Activated naive CD4-positive, alpha-beta T cell treated with anti-CD3 and anti-CD28 coated beads, Interleukin-2, amount 10 ng/mL, durations not matched to agents 7 days and 5 days (primary cell): ENCODE measurements at regions not wholly inside any gene's neighbourhood (a gene's known extent, or its start where the extent isn't known, plus 50 kb on each side); places are given as distances from the start of the nearest gene placed in this dataset.
"Not testable (repeated sequence)": the region's sequence is repeated elsewhere in the genome, so short reads cannot be mapped to it uniquely, and the experiment has no call there.

ENCODE experiments used
- CTCF ChIA-PET: fragments of 350-600 bp; sonication (Branson Sonifier 250); formaldehyde crosslinking; loops from one replicate; lab custom pipeline; 2021; ENCODE audit warnings: antibody characterized with exemption; lab: Charles Lee
- DNase-seq: peaks from one replicate; pipeline ENCODE4 v3.0.0-alpha.2; 2020
- H3K27ac Mint-ChIP-seq: one replicate; pipeline ENCODE4 v1.8.0; 2021; ENCODE audit warnings: mild to moderate bottlenecking, moderate library complexity, mixed read lengths
- H3K27me3 Mint-ChIP-seq: one replicate; pipeline ENCODE4 v1.8.0; 2021; ENCODE audit warnings: mild to moderate bottlenecking, mixed read lengths
- H3K36me3 Mint-ChIP-seq: one replicate; pipeline ENCODE4 v1.8.0; 2021; ENCODE audit warnings: mixed read lengths
- H3K4me1 Mint-ChIP-seq: one replicate; pipeline ENCODE4 v1.8.0; 2021; ENCODE audit warnings: mixed read lengths
- H3K4me3 Mint-ChIP-seq: one replicate; pipeline ENCODE4 v1.8.0; 2021; ENCODE audit warnings: mild to moderate bottlenecking, moderate library complexity, mixed read lengths
- H3K9me3 Mint-ChIP-seq: one replicate; pipeline ENCODE4 v1.8.0; 2021; ENCODE audit warnings: mixed read lengths

DNA sequence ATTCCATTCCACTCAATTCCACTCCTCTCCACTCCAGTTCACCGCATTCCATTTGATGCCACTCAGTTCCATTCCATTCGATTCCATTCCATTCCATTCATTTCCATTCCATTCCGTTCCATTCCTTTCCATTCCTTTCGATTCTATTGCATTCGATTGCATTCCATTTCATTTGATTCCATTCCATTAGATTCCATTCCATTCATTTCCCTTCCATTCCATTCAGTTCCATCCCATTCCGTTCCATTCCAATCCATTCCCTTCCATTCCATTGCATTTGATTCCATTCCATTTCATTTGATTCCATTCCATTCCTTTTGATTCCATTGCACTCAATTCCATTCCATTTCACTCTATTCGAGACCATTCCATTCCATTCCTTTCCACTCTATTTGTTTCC, 2572.7 kb upstream of the TPTE start:
- peaks cover 100% of the 10 kb centered on the region for H3K9me3 Mint-ChIP-seq
- H3K4me3 Mint-ChIP-seq, H3K4me1 Mint-ChIP-seq, DNase-seq, CTCF ChIA-PET, H3K27me3 Mint-ChIP-seq, H3K27ac Mint-ChIP-seq: not testable (repeated sequence)
- H3K36me3 Mint-ChIP-seq, result peaks cover 71% of the 10 kb centered on the region

DNA sequence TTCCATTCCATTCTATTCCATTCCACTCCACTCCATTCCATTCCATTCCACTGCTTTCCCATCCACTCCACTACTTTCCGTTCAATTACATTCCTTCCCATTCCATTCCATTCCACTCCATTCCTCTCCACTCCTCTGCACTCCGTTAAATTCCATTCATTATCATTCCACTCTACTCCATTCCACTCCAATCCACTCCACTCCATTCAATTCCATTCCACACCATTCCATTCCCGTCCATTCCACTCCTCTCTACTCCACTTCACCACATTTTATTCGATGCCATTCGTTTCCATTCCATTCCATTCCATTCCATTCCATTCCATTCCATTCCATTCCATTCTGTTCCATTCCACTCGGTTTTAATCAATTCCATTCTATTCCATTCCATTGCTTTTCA, 2571.5 kb upstream of the TPTE start:
- H3K9me3 Mint-ChIP-seq, result peaks cover 100% of the 10 kb centered on the region
- H3K4me3 Mint-ChIP-seq, DNase-seq, H3K27me3 Mint-ChIP-seq, CTCF ChIA-PET, H3K27ac Mint-ChIP-seq, H3K4me1 Mint-ChIP-seq: not testable (repeated sequence)
- H3K36me3 Mint-ChIP-seq, result peaks cover 72% of the 10 kb centered on the region

DNA sequence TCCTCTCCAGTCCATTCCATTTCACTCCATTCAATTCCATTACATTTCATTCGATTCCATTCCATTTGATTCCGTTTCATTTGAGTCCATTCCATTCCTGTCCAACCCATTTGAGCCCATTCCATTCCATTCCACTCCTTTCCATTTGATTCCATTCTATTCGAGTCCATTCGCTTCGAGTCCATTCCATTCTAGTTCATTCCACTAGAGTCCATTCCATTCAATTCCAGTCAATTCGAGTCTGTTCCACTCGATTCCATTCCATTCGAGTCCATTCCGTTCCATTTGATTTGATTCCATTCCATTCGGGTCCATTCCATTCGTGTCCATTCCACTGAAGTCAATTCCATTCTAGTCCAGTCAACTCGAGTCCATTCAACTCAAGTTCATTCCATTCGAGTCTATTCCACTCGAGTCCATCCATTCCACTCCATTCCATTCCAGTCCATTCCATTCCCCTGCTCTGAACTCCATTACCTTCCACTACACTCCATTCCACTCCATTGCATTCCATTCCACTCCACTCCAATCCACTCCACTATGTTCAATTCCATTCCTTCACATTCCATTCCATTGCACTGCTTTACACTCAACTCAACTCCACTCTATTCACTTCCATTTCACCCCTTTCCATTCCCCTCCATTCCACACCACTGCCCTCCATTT, 2569.4 kb upstream of the TPTE start:
- Mint-ChIP-seq H3K9me3 (peaks cover 100% of the 10 kb centered on the region), H3K4me1 (no peaks in the 10 kb centered on the region), H3K27me3 (no peaks in the 10 kb centered on the region), H3K27ac (no peak overlapping the region), H3K36me3 (peaks cover 61% of the 10 kb centered on the region), H3K4me3 (no peak overlapping the region)
- CTCF ChIA-PET, result no interaction called here
- no peak for DNase-seq

DNA sequence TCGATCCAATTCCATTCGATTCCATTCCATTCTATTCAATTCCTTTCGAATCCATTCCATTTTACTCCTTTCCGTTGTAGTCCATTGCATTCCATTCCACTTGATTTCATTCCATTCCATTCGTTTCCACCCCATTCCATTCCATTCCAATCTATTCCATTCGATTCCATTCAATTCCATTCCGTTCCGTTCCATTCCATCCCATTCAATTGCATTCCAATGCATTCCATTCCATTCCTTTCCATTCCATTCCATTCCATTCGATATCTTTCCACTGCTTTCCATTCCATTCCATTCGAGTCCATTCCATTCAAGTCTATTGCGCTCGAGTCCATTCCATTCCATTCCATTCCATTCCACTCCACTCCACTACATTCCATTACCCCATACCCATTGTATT, 2568.7 kb upstream of the TPTE start:
- H3K27me3 Mint-ChIP-seq, result no peaks in the 10 kb centered on the region
- DNase-seq, result no peak
- no peak overlapping the region for H3K4me3 Mint-ChIP-seq
- H3K27ac Mint-ChIP-seq, result no peak overlapping the region
- peaks cover 55% of the 10 kb centered on the region for H3K36me3 Mint-ChIP-seq
- CTCF ChIA-PET, result no interaction called here
- peaks cover 100% of the 10 kb centered on the region for H3K9me3 Mint-ChIP-seq
- H3K4me1 Mint-ChIP-seq, result no peaks in the 10 kb centered on the region

DNA sequence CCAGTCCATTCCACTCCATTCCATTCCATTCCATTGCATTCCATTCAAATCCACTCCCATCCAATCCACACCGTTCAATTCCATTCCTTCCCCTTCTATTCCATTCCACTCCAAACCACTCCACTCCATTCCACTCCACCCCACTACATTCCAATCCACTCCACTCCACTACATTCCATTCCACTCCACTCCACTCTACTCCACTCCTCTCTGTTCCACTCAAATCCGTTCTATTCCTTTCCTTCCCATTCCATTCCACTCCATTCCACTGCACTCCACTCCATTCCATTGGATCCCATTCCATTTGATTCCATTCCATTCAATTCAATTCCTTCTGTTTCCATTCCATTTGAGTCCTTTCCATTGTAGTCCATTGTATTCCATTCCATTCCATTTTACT, 2568.3 kb upstream of the TPTE start:
- CTCF ChIA-PET, result no interaction called here
- no peak for DNase-seq
- Mint-ChIP-seq H3K27ac (no peak overlapping the region), H3K4me3 (no peak overlapping the region), H3K27me3 (no peaks in the 10 kb centered on the region), H3K9me3 (peaks cover 99% of the 10 kb centered on the region), H3K4me1 (no peaks in the 10 kb centered on the region), H3K36me3 (peaks cover 51% of the 10 kb centered on the region)

DNA sequence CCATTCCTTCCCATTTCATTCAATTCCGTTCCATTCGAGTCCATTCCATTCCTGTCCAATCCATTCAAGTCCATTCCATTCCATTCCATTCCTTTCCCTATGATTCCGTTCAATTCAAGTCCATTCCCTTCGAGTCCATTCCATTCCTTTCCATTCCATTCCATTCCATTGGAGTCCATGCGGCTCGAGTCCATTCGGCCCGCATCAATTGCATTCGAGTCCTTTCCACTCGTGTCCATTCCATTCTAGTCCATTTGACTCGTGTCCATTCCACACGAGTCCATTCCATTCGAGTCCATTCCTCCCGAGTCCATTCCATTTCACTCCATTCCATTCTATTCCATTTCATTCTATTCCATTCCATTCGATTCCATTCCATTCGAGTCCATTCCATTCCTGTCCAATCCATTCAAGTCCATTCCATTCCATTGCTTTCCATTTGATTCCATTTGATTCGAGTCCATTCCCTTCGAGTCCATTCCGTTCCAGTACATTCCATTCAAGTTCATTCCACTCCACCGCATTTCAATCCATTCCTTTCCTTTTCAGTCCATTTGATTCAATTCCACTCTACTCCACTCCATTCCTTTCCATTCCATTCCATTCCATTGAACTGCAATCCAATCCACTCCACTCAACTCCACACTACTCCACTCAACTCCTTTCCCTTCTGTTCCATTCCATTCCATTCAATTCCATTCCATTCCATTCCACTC, 2565.9 kb upstream of the TPTE start:
- CTCF ChIA-PET, result not testable (repeated sequence)

DNA sequence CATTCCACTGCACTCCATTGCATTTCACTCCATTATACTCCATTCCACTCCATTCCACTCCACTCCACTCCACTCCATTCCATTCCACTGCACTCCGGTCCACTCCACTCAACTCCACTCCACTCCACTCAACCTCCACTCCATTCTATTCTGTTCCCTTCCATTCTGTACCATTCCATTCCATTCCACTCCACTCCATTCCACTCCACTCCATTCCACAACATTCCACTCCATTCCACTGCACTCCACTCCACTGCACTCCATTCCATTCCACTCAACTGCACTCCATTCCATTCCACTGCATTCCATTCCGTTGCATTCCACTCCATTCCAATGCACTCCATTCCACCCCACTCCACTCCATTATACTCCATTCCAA, 2565.3 kb upstream of the TPTE start:
- H3K27me3 Mint-ChIP-seq, H3K4me3 Mint-ChIP-seq, DNase-seq, H3K27ac Mint-ChIP-seq, H3K4me1 Mint-ChIP-seq, CTCF ChIA-PET: not testable (repeated sequence)
- Mint-ChIP-seq H3K36me3 (peaks cover 34% of the 10 kb centered on the region), H3K9me3 (peaks cover 91% of the 10 kb centered on the region)

More for the DNA sequence above, 2565.9 kb upstream of the TPTE start:
- H3K4me1 Mint-ChIP-seq, H3K27ac Mint-ChIP-seq, H3K4me3 Mint-ChIP-seq, DNase-seq, H3K27me3 Mint-ChIP-seq: not testable (repeated sequence)
- peaks cover 38% of the 10 kb centered on the region for H3K36me3 Mint-ChIP-seq
- peaks cover 91% of the 10 kb centered on the region for H3K9me3 Mint-ChIP-seq

DNA sequence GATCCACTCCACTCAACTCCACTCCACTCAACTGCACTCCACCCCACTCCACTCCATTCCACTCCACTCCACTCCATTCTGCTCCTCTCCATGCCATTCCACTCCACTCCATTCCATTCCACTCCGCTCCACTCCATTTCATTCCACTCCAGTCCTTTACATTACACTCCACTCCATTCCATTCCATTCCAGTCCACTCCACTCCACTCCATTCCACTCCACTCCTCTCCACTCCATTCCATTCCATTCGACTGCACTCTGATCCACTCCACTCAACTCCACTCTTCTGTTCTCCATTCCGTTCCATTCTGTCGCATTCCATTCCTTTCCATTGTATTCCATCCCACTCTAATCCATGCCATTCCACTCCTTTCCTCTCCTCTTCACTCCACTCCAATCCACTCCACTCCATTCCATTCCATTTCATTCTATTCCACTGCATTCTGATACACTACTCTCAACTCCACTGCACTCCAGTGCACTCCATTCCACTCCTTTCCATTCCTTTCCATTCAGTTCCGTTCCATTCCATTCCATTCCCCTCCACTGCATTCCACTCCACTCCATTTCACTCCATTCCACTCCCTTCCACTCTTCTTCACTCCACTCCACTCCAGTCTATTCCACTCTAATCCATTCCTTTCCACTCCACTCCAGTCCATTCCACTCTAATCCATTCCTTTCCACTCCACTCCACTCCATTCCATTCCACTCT, 2564.2 kb upstream of the TPTE start:
- H3K4me1 Mint-ChIP-seq, CTCF ChIA-PET, H3K27ac Mint-ChIP-seq, H3K27me3 Mint-ChIP-seq, H3K4me3 Mint-ChIP-seq, DNase-seq: not testable (repeated sequence)
- H3K9me3 Mint-ChIP-seq, result peaks cover 89% of the 10 kb centered on the region
- peaks cover 27% of the 10 kb centered on the region for H3K36me3 Mint-ChIP-seq

DNA sequence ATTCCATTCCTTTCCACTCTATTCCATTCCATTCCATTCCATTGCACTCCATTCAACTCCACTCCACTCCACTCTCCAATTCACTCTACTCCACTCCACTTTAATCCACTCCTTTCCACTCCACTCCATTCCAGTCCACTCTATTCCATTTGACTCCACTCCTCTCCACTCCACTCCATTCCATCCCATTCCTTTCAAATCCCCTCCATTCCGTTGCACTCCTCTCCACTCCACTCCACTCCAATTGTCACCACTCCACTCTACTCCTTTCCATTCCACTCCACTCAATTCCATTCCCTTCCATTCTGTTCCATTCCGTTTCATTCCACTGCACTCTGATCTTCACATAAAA, 2563.7 kb upstream of the TPTE start:
- peaks cover 22% of the 10 kb centered on the region for H3K36me3 Mint-ChIP-seq
- no peak overlapping the region for H3K27ac Mint-ChIP-seq

More for the DNA sequence above, 2563.7 kb upstream of the TPTE start:
- DNase-seq, result no peak
- Mint-ChIP-seq H3K4me3 (no peak overlapping the region), H3K27me3 (no peaks in the 10 kb centered on the region), H3K4me1 (no peaks in the 10 kb centered on the region), H3K9me3 (peaks cover 88% of the 10 kb centered on the region)
- CTCF ChIA-PET, result no interaction called here
